GM23248 (cell line): ENCODE measurements at regions not wholly inside any gene's neighbourhood (a gene's known extent, or its start where the extent isn't known, plus 50 kb on each side); places are given as distances from the start of the nearest gene placed in this dataset.

Experiments used
- EZH2 ChIP-seq: fragments of 200-600 bp; sonication (generic); IDR thresholded peaks from 2 replicates; pipeline ENCODE4 v1.6.1; 2018; ENCODE audit warnings: antibody characterized with exemption, mild to moderate bottlenecking; ENCODE audit not compliant: insufficient read depth, poor library complexity, severe bottlenecking
- EZH2phosphoT487 ChIP-seq: fragments of 200-600 bp; sonication (generic); IDR thresholded peaks from 2 replicates; pipeline ENCODE4 v1.6.1; 2018; ENCODE audit warnings: antibody characterized with exemption, moderate library complexity, mild to moderate bottlenecking, low read depth; ENCODE audit not compliant: insufficient read depth

DNA sequence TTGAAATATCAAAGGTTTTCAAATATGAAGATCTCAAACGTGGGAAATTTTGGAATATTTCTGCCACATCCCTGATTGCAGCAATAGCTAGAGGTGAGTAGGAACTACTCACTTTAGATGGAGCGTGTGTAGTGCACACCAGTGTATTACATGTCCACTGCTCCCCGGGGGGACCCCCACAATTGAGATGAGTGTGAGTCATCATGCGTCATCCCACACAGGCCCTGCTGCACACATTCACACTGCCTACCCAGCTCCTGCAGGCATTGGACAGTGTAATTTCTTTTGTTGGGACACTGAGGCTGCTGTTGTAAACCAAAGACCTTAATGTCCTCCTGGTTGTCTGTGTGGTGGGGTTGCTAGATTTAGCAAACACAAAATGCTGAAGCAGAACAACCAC lies 280.0 kb downstream of the GAS1 start:
- no peak for TF ChIP-seq EZH2
- TF ChIP-seq EZH2phosphoT487: no peak
